WTC11 (cell line): ENCODE measurements at regions not wholly inside any gene's neighbourhood (a gene's known extent, or its start where the extent isn't known, plus 50 kb on each side); places are given as distances from the start of the nearest gene placed in this dataset.

ENCODE experiments used
- ATAC-seq: fragments of 200-7000 bp; cut with Tn5 transposase; 2 replicates; pipeline ENCODE4 v1.10.0; 2021; ENCODE audit warnings: mild to moderate bottlenecking, moderate library complexity
- CTCF ChIA-PET: fragments of 300-600 bp; sonication (Branson Sonifier 250); formaldehyde crosslinking; loops from one replicate; lab custom pipeline; 2021; ENCODE audit warnings: antibody characterized with exemption; lab: Charles Lee
- POLR2A ChIA-PET: fragments of 350-600 bp; sonication (Branson Sonifier 250); formaldehyde crosslinking; loops from one replicate; lab custom pipeline; 2021; ENCODE audit warnings: antibody characterized with exemption; lab: Charles Lee
- DNase-seq: peaks from one replicate; pipeline ENCODE4 v3.0.0; 2021; ENCODE audit warnings: low spot score
- H3K27ac Mint-ChIP-seq: 2 replicates; pipeline ENCODE4 v1.8.0; 2021; ENCODE audit warnings: mixed read lengths
- H3K27me3 Mint-ChIP-seq: 2 replicates; pipeline ENCODE4 v1.8.0; 2021; ENCODE audit warnings: low read depth, mild to moderate bottlenecking, moderate library complexity, mixed read lengths
- H3K36me3 Mint-ChIP-seq: 2 replicates; pipeline ENCODE4 v1.8.0; 2021; ENCODE audit warnings: mixed read lengths
- H3K4me1 Mint-ChIP-seq: 2 replicates; pipeline ENCODE4 v1.8.0; 2022; ENCODE audit warnings: mixed read lengths
- H3K4me3 Mint-ChIP-seq: 2 replicates; pipeline ENCODE4 v1.8.0; 2021; ENCODE audit warnings: mild to moderate bottlenecking, moderate library complexity, mixed read lengths
- H3K9me3 Mint-ChIP-seq: 2 replicates; pipeline ENCODE4 v1.8.0; 2021; ENCODE audit warnings: mixed read lengths
- ARID4B ChIP-seq: sonication (generic); formaldehyde crosslinking; IDR thresholded peaks from 2 replicates; pipeline ENCODE4 v1.8.0; 2023; ENCODE audit warnings: missing genetic modification reagents, mild to moderate bottlenecking, borderline replicate concordance
- ATF1 ChIP-seq: sonication (generic); formaldehyde crosslinking; IDR thresholded peaks from 2 replicates; pipeline ENCODE4 v1.8.1; 2023; ENCODE audit warnings: mild to moderate bottlenecking, moderate library complexity, missing genetic modification reagents
- ATF6 ChIP-seq: sonication (generic); formaldehyde crosslinking; IDR thresholded peaks from 2 replicates; pipeline ENCODE4 v1.8.1; 2023; ENCODE audit warnings: mild to moderate bottlenecking, missing genetic modification reagents
- CDX4 ChIP-seq: fragments of 250-450 bp; sonication (Bioruptor Pico); IDR thresholded peaks from 2 replicates; pipeline ENCODE4 v1.9.0; 2021; ENCODE audit warnings: moderate library complexity, mild to moderate bottlenecking, inconsistent platforms, borderline replicate concordance
- CREM ChIP-seq: sonication (generic); formaldehyde crosslinking; IDR thresholded peaks from 2 replicates; pipeline ENCODE4 v1.8.1; 2022; ENCODE audit warnings: mild to moderate bottlenecking, missing genetic modification reagents, moderate library complexity
- CTCF ChIP-seq: fragments of 200-600 bp; IDR thresholded peaks from 2 replicates; pipeline ENCODE4 v1.8.0; 2022; ENCODE audit warnings: antibody characterized with exemption
- ETV6 ChIP-seq: sonication (generic); formaldehyde crosslinking; IDR thresholded peaks from 2 replicates; pipeline ENCODE4 v1.8.1; 2022; ENCODE audit warnings: mild to moderate bottlenecking, missing genetic modification reagents
- FOXP1 ChIP-seq: sonication (generic); formaldehyde crosslinking; IDR thresholded peaks from 2 replicates; pipeline ENCODE4 v1.8.0; 2022; ENCODE audit warnings: missing genetic modification reagents, mild to moderate bottlenecking, moderate library complexity, borderline replicate concordance
- GTF2I ChIP-seq: fragments of 250-450 bp; sonication (Bioruptor Pico); conservative IDR thresholded peaks from 2 replicates; pipeline ENCODE4 v1.4.0; 2021; ENCODE audit warnings: mild to moderate bottlenecking
- HMGA2 ChIP-seq: fragments of 250-450 bp; sonication (Bioruptor Pico); IDR thresholded peaks from 2 replicates; pipeline ENCODE4 v1.4.0; 2021; ENCODE audit warnings: mild to moderate bottlenecking, moderate library complexity
- JUN ChIP-seq: sonication (generic); formaldehyde crosslinking; IDR thresholded peaks from 2 replicates; pipeline ENCODE4 v1.8.0; 2023; ENCODE audit warnings: mild to moderate bottlenecking, missing genetic modification reagents
- NR2C2 ChIP-seq: sonication (generic); formaldehyde crosslinking; IDR thresholded peaks from 2 replicates; pipeline ENCODE4 v1.8.0; 2022; ENCODE audit warnings: mild to moderate bottlenecking, missing genetic modification reagents
- NR3C1 ChIP-seq: sonication (generic); formaldehyde crosslinking; conservative IDR thresholded peaks from 2 replicates; pipeline ENCODE4 v1.8.1; 2023; ENCODE audit warnings: low read depth, mild to moderate bottlenecking, missing genetic modification reagents
- OVOL2 ChIP-seq: fragments of 250-450 bp; sonication (Bioruptor Pico); IDR thresholded peaks from 2 replicates; pipeline ENCODE4 v1.9.0; 2021; ENCODE audit warnings: mild to moderate bottlenecking, borderline replicate concordance
- RORB ChIP-seq: fragments of 250-450 bp; sonication (Bioruptor Pico); IDR thresholded peaks from 2 replicates; pipeline ENCODE4 v1.9.0; 2021; ENCODE audit warnings: mild to moderate bottlenecking
- TEAD4 ChIP-seq: sonication (generic); formaldehyde crosslinking; IDR thresholded peaks from 2 replicates; pipeline ENCODE4 v1.8.0; 2022; ENCODE audit warnings: mild to moderate bottlenecking, missing genetic modification reagents
- TP53 ChIP-seq: sonication (generic); formaldehyde crosslinking; IDR thresholded peaks from 2 replicates; pipeline ENCODE4 v1.8.1; 2023; ENCODE audit warnings: mild to moderate bottlenecking, missing genetic modification reagents
- USF2 ChIP-seq: sonication (generic); formaldehyde crosslinking; IDR thresholded peaks from 2 replicates; pipeline ENCODE4 v1.8.1; 2023; ENCODE audit warnings: mild to moderate bottlenecking, missing genetic modification reagents, moderate library complexity
- ZNF219 ChIP-seq: sonication (generic); formaldehyde crosslinking; IDR thresholded peaks from 2 replicates; pipeline ENCODE4 v1.8.0; 2023; ENCODE audit warnings: missing genetic modification reagents, mild to moderate bottlenecking, borderline replicate concordance
- ZNF425 ChIP-seq: fragments of 250-450 bp; sonication (Bioruptor Pico); conservative IDR thresholded peaks from 2 replicates; pipeline ENCODE4 v1.9.0; 2021; ENCODE audit warnings: mild to moderate bottlenecking
- ZNF532 ChIP-seq: fragments of 250-450 bp; sonication (Bioruptor Pico); IDR thresholded peaks from 2 replicates; pipeline ENCODE4 v1.9.0; 2021; ENCODE audit warnings: mild to moderate bottlenecking, borderline replicate concordance

GRCh38 chr3:1623896-1624295 lies 474.8 kb upstream of the CNTN4 start (continued):
- TF ChIP-seq FOXP1 (CRISPR knock-in tag), result no peak
- no peak for TF ChIP-seq ATF6 (CRISPR knock-in tag)
- TF ChIP-seq NR3C1, result no peak
- no peak for TF ChIP-seq ATF1 (CRISPR knock-in tag)
- TF ChIP-seq JUN (CRISPR knock-in tag), result no peak
- TF ChIP-seq OVOL2 (CRISPR knock-in tag), result no peak
- TF ChIP-seq ZNF532 (CRISPR knock-in tag), result no peak
- no peak for TF ChIP-seq GTF2I (CRISPR knock-in tag)
- no peak for TF ChIP-seq ZNF219 (CRISPR knock-in tag)
- TF ChIP-seq NR2C2, result no peak
- TF ChIP-seq HMGA2 (CRISPR knock-in tag), result no peak
- no peak for TF ChIP-seq TEAD4 (CRISPR knock-in tag)
- TF ChIP-seq CREM (CRISPR knock-in tag), result no peak
- TF ChIP-seq, all 79 proteins: peak for 0

- Mint-ChIP-seq H3K27me3 (peaks cover 2% of the 10 kb centered on the region; the same call in 1 of the 2 replicates), H3K27ac (no peak overlapping the region), H3K9me3 (peaks cover 88% of the 10 kb centered on the region), H3K36me3 (peaks cover 72% of the 10 kb centered on the region), H3K4me3 (no peak overlapping the region), H3K4me1 (no peaks in the 10 kb centered on the region)
- ChIA-PET POLR2A (no interaction called here), CTCF (no interaction called here)
- ATAC-seq (no peak), DNase-seq (no peak)
- no peak for TF ChIP-seq NR3C1
- no peak for TF ChIP-seq ETV6 (CRISPR knock-in tag)
- no peak for TF ChIP-seq FOXP1 (CRISPR knock-in tag)
- TF ChIP-seq USF2 (CRISPR knock-in tag), result no peak
- TF ChIP-seq CDX4, result no peak
- no peak for TF ChIP-seq RORB (CRISPR knock-in tag)
- TF ChIP-seq TP53 (CRISPR knock-in tag), result no peak
- TF ChIP-seq OVOL2 (CRISPR knock-in tag), result no peak
- TF ChIP-seq CTCF, result no peak
- no peak for TF ChIP-seq ARID4B
- no peak for TF ChIP-seq ZNF425 (CRISPR knock-in tag)
These were observed 466.5 kb upstream of the CNTN4 start for GRCh38 chr3:1632128-1632527.
